GM23248 (cell line): ENCODE measurements at regions not wholly inside any gene's neighbourhood (a gene's known extent, or its start where the extent isn't known, plus 50 kb on each side); places are given as distances from the start of the nearest gene placed in this dataset.

Experiments
- DNase-seq: peaks from one replicate; pipeline ENCODE4 v3.0.0-alpha.2; 2015
- H2AFZ ChIP-seq: fragments of 200-600 bp; sonication (generic); 2 replicates; pipeline ENCODE4 v1.6.1; 2016; ENCODE audit warnings: antibody characterized with exemption
- H3F3A ChIP-seq: fragments of 200-600 bp; sonication (generic); 2 replicates; pipeline ENCODE4 v1.6.1; 2016; ENCODE audit warnings: mild to moderate bottlenecking, antibody characterized with exemption, mixed run types; ENCODE audit not compliant: insufficient read depth
- H3K27ac ChIP-seq: fragments of 200-600 bp; sonication (generic); 2 replicates; pipeline ENCODE4 v1.5.1; 2016; ENCODE audit warnings: mild to moderate bottlenecking
- H3K27me3 ChIP-seq: fragments of 200-600 bp; sonication (generic); replicated peaks from 2 replicates; pipeline ENCODE4 v1.6.1; 2016; ENCODE audit warnings: mild to moderate bottlenecking; ENCODE audit not compliant: insufficient read depth
- H3K36me3 ChIP-seq: fragments of 200-600 bp; sonication (generic); 2 replicates; pipeline ENCODE4 v1.6.1; 2016; ENCODE audit warnings: low read depth, mild to moderate bottlenecking
- H3K4me1 ChIP-seq: fragments of 200-600 bp; sonication (generic); 2 replicates; pipeline ENCODE4 v1.6.1; 2016; ENCODE audit warnings: mild to moderate bottlenecking; ENCODE audit not compliant: insufficient read depth
- H3K4me2 ChIP-seq: fragments of 200-600 bp; sonication (generic); one replicate; pipeline ENCODE4 v1.6.1; 2016; ENCODE audit warnings: mild to moderate bottlenecking; ENCODE audit not compliant: unreplicated experiment
- H3K4me3 ChIP-seq: fragments of 200-600 bp; sonication (generic); 2 replicates; pipeline ENCODE4 v1.5.1; 2016; ENCODE audit warnings: mild to moderate bottlenecking
- H3K79me2 ChIP-seq: fragments of 200-600 bp; sonication (generic); 2 replicates; pipeline ENCODE4 v1.6.1; 2016; ENCODE audit warnings: mild to moderate bottlenecking; ENCODE audit not compliant: insufficient read depth
- H3K9ac ChIP-seq: fragments of 200-600 bp; sonication (generic); 2 replicates; pipeline ENCODE4 v1.6.1; 2016; ENCODE audit warnings: mild to moderate bottlenecking
- H3K9me2 ChIP-seq: fragments of 200-600 bp; sonication (generic); 2 replicates; pipeline ENCODE4 v1.6.1; 2016; ENCODE audit warnings: mixed run types, mild to moderate bottlenecking, moderate library complexity; ENCODE audit not compliant: insufficient read depth
- H3K9me3 ChIP-seq: fragments of 200-600 bp; sonication (generic); one replicate; pipeline ENCODE4 v1.6.1; 2017; ENCODE audit warnings: low read depth
- H4K20me1 ChIP-seq: fragments of 200-600 bp; sonication (generic); 2 replicates; pipeline ENCODE4 v1.6.0; 2016; ENCODE audit not compliant: insufficient read depth
- EZH2 ChIP-seq: fragments of 200-600 bp; sonication (generic); IDR thresholded peaks from 2 replicates; pipeline ENCODE4 v1.6.1; 2018; ENCODE audit warnings: antibody characterized with exemption, mild to moderate bottlenecking; ENCODE audit not compliant: insufficient read depth, poor library complexity, severe bottlenecking
- EZH2phosphoT487 ChIP-seq: fragments of 200-600 bp; sonication (generic); IDR thresholded peaks from 2 replicates; pipeline ENCODE4 v1.6.1; 2018; ENCODE audit warnings: antibody characterized with exemption, moderate library complexity, mild to moderate bottlenecking, low read depth; ENCODE audit not compliant: insufficient read depth
- WGBS, 2 experiments: methylation state at CpG; one replicate each; pipeline ENCODE4 v1.1.6; 2015 to 2017; ENCODE audit warnings: low lambda C conversion rate in 2 of 2, low coverage in 1 of 2; ENCODE audit errors: missing lambda C conversion rate in 2 of 2; 5-methylcytosine and 5-hydroxymethylcytosine counted together
- in situ Hi-C: fragments of 300-500 bp; cut with MboI; formaldehyde crosslinking; loops from 2 replicates; pipeline ENCODE4 v1.15.0; 2020

DNA sequence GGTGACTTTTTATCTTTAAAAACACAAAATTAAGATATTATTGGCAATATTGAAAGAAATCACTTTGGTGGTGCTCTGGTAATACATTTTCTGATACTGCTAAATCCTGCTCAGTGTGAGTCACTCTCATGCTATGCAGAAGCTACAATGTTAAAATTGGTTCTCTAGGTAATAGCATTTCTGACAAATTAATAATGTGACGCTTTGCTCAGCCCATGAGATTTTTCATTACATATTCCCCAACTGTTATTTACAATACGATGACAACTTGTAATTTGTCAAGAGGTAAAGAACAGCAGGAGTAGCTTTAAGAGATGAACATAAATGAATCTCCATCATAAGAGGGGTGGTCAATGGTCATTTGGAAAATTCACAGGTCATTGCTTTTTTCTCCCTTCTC is 573.6 kb downstream of the TMEM182 start:
- H3K4me1 ChIP-seq: no peaks in the 10 kb centered on the region
- TF ChIP-seq EZH2: no peak
- no peak for TF ChIP-seq EZH2phosphoT487

DNA sequence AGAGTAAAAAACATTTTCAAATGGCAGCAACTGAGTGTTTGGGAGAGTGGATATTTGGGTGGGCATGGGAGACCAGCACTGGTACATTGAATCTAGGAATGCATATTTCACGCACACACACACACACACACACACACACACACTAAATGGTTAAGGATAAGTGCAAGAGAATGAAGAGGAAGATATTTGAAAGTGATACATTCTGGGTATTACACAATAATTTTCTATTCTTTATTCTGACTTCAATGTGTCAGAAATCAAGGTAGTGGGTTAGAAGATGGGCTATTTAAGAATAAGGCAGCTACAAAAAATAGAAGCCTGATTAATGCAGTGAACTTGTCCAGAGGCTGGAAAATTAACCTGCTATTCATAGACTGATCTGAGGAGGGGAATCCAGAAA is 577.0 kb downstream of the TMEM182 start:
- Histone ChIP-seq H3K27ac (no peak overlapping the region), H3K9me2 (no peaks in the 10 kb centered on the region), H2AFZ (no peak overlapping the region), H3K27me3 (no peaks in the 10 kb centered on the region), H3K4me2 (no peak overlapping the region), H3K4me1 (no peaks in the 10 kb centered on the region), H3F3A (no peaks in the 10 kb centered on the region), H3K36me3 (no peaks in the 10 kb centered on the region), H3K4me3 (no peak overlapping the region), H4K20me1 (no peaks in the 10 kb centered on the region), H3K9ac (no peak overlapping the region), H3K79me2 (no peaks in the 10 kb centered on the region), H3K9me3 (no peaks in the 10 kb centered on the region)
- no peak for DNase-seq
- WGBS, 2 experiments: 19 to 28% methylated on average over 1 of the region's 1 CpG
- in situ Hi-C loops: no loop called here
- TF ChIP-seq EZH2phosphoT487 (no peak), EZH2 (no peak)

More for the DNA sequence above, 573.6 kb downstream of the TMEM182 start:
- Histone ChIP-seq H2AFZ (no peak overlapping the region), H3K27ac (no peak overlapping the region), H3K9me2 (no peaks in the 10 kb centered on the region), H3K79me2 (no peaks in the 10 kb centered on the region), H3K4me2 (no peak overlapping the region), H3K27me3 (no peaks in the 10 kb centered on the region), H3K36me3 (no peaks in the 10 kb centered on the region), H3K9ac (no peak overlapping the region), H3K4me3 (no peak overlapping the region), H4K20me1 (no peaks in the 10 kb centered on the region), H3K9me3 (no peaks in the 10 kb centered on the region), H3F3A (no peaks in the 10 kb centered on the region)
- 13 to 22% methylated on average over 2 of the region's 2 CpGs for WGBS, 2 experiments
- in situ Hi-C loops: no loop called here
- no peak for DNase-seq

DNA sequence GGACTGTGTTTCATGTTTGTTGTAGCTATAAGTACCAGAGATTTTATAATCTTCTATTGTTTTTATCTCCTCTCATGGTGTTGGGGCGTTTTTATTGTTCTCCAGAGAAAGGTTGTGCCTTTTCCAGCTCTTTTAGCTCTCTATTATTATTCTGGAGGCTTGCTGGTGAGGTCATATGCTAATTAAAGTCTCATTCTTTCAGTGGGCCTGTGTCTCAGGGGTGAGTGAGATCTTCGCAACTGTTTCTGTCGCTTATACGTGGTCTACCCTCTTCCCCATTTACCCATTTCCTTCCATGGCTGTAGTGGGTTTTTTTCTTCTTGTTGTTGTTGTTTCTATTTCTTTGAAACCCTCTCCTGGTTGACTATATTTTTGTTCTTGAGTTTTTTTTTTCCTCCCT is 584.9 kb downstream of the TMEM182 start:
- no peak for DNase-seq
- Histone ChIP-seq H3K4me2 (no peak overlapping the region), H2AFZ (no peak overlapping the region), H3F3A (no peaks in the 10 kb centered on the region), H3K9me3 (no peaks in the 10 kb centered on the region), H3K36me3 (no peaks in the 10 kb centered on the region), H3K9ac (no peak overlapping the region), H3K9me2 (no peaks in the 10 kb centered on the region), H3K79me2 (no peaks in the 10 kb centered on the region), H3K4me3 (no peak overlapping the region), H3K4me1 (no peaks in the 10 kb centered on the region), H3K27ac (no peak overlapping the region), H4K20me1 (no peaks in the 10 kb centered on the region), H3K27me3 (no peaks in the 10 kb centered on the region)
- in situ Hi-C loops: no loop called here
- TF ChIP-seq EZH2 (no peak), EZH2phosphoT487 (no peak)
- WGBS, 2 experiments: 22 to 25% methylated on average over 4 of the region's 4 CpGs

DNA sequence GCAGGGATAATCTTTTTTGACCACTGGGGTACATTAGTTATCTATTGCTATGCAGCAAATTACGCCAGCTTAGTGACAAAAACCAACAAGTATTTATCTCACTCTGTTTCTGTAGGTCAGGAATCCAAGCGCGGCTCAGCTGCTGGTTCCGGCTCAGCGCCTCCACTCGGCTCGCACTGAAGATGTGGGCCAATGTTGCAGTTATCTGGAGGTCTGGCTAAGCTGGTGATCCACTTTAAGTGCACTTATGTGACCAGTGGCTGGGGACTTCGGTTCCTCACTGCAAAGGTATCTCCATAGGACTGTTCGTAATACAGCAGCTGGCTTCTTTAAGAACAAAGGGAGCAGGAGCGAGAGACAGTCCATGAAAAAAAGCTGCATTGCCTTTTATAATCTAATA is 591.9 kb downstream of the TMEM182 start:
- Histone ChIP-seq H3K4me2 (no peak overlapping the region), H3F3A (no peaks in the 10 kb centered on the region), H3K9me2 (no peaks in the 10 kb centered on the region), H2AFZ (no peak overlapping the region), H3K4me1 (no peaks in the 10 kb centered on the region), H3K27me3 (no peaks in the 10 kb centered on the region), H3K36me3 (no peaks in the 10 kb centered on the region), H3K79me2 (no peaks in the 10 kb centered on the region), H3K9ac (no peak overlapping the region), H4K20me1 (no peaks in the 10 kb centered on the region), H3K9me3 (no peaks in the 10 kb centered on the region), H3K27ac (no peak overlapping the region), H3K4me3 (no peak overlapping the region)
- no peak for DNase-seq
- in situ Hi-C loops: no loop called here
- TF ChIP-seq EZH2 (no peak), EZH2phosphoT487 (no peak)
- WGBS, 2 experiments: 47 to 48% methylated on average over 10 of the region's 10 CpGs

DNA sequence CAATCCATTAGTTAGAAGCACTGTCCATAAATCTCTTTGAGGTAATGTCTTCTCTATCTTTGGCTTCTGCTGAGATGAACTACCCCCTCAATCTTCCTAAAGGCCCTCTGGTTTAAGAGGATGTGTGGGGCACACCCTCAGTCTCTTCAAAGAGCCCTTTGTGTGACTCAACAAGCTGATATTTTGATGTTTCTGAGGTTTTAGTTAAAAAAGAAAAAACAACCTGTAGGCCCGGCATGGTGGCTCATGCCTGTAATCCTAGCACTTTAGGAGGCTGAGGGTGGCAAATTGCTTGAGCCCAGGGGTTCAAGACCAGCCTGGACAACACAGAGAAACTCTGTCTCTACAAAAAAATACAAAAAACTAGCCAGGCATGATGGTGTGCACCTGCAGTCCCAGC is 593.5 kb downstream of the TMEM182 start:
- H4K20me1 ChIP-seq: no peaks in the 10 kb centered on the region
- no peak overlapping the region for H3K9ac ChIP-seq
- no peak overlapping the region for H3K27ac ChIP-seq
- H3K4me3 ChIP-seq: no peak overlapping the region
- H3K4me2 ChIP-seq: no peak overlapping the region
- no peaks in the 10 kb centered on the region for H3F3A ChIP-seq
- H3K9me2 ChIP-seq: no peaks in the 10 kb centered on the region
- H3K9me3 ChIP-seq: no peaks in the 10 kb centered on the region
- 42 to 56% methylated on average over 1 of the region's 1 CpG for WGBS, 2 experiments
- no peaks in the 10 kb centered on the region for H3K79me2 ChIP-seq
- no peak for DNase-seq
- no peaks in the 10 kb centered on the region for H3K4me1 ChIP-seq
- H3K36me3 ChIP-seq: no peaks in the 10 kb centered on the region
- no peak overlapping the region for H2AFZ ChIP-seq
- in situ Hi-C loops: no loop called here
- TF ChIP-seq EZH2 (no peak), EZH2phosphoT487 (no peak)
- H3K27me3 ChIP-seq: no peaks in the 10 kb centered on the region
